NCI-H460 (cell line): ENCODE measurements at regions not wholly inside any gene's neighbourhood (a gene's known extent, or its start where the extent isn't known, plus 50 kb on each side); places are given as distances from the start of the nearest gene placed in this dataset.

ENCODE experiments used
- DNase-seq: peaks from one replicate; pipeline ENCODE4 v3.0.0-alpha.2; 2016; ENCODE audit warnings: low read depth; ENCODE audit errors: extremely low read depth

- no peak for DNase-seq
Observed at GRCh38 chr16:64475627-64476351, 646.1 kb downstream of the CDH11 start.

- no peak for DNase-seq
Observed at GRCh38 chr16:64470916-64471315, 650.9 kb downstream of the CDH11 start.

- no peak for DNase-seq
Observed at GRCh38 chr16:64469906-64470702, 651.8 kb downstream of the CDH11 start.

DNA sequence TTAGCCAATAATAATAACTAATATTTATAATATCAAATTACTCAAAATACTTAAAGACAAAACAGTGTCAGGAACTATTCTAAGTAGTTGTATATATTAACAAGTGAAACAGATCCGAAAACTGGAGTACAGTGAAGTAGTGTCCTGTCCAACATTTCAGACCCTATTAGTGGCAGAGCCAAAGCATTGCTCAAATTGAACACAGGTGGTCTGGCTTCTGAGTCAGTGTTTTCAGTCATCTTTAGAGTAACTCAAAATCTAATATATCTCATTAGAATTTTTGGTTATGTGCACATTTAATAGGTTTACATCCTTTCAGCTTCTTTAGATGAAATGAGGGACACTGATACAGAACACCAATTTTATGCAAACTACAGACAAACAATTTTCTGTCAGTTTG, 652.5 kb downstream of the CDH11 start:
- no peak for DNase-seq

DNA sequence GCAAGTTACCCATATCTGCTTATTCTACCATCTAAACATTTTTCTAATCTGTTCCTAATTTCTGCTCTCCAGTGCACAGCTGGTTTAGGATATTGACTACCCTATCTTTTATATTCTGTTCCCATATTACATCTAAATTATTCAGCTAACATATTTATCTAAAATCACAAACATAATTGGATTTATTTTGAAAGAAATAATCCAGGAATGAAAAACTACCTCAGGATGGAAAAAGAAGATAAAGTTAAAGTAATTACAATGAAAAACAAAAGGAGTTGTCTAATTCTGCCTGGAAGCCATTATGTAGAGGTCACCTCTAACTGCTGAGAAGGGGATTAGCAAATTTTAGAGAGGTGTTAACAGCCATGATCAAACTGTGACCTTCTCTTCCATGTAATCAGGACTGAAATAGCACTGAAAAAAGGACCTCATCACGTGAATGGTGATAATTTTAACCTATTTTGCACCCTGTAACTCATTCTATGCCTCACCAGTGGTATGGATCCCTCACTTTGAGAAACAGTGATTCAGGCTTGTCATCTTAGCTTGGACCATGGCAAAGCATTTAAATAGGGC, 653.3 kb downstream of the CDH11 start:
- no peak for DNase-seq

- DNase-seq = no peak
Observed at GRCh38 chr16:64459821-64460220, 662.0 kb downstream of the CDH11 start.

- DNase-seq = no peak
Observed at GRCh38 chr16:64459402-64459801, 662.5 kb downstream of the CDH11 start.

GRCh38 chr16:64455275-64455674, 666.6 kb downstream of the CDH11 start:
- peak; percentile 16 for DNase-seq

GRCh38 chr16:64453646-64454045, 668.2 kb downstream of the CDH11 start:
- DNase-seq = no peak

DNA sequence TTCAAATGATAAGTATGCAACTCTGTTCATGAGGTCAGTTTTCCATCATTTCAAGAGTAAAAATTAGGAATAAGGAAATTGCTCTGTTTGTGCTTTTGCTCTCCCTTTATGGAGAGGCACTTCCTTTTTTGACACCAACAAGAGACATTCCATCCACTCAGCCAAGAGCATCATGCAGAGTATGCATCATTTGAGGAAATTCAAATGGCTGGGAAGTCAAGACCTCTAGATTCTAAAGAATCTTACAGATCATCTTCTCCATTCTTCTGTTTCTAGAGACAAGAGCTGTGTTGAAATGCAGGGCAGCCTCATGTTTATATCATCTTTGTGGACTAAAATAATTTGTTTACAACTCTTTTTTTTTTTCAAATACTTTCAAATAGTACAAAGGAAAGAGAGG, 669.4 kb downstream of the CDH11 start:
- no peak for DNase-seq

- DNase-seq = no peak
Observed at GRCh38 chr16:64450177-64450576, 671.7 kb downstream of the CDH11 start.

- no peak for DNase-seq
Observed at GRCh38 chr16:64449506-64449905, 672.4 kb downstream of the CDH11 start.

- no peak for DNase-seq
Observed at GRCh38 chr16:64445649-64446048, 676.2 kb downstream of the CDH11 start.

GRCh38 chr16:64445245-64445644, 676.6 kb downstream of the CDH11 start:
- DNase-seq = no peak

- DNase-seq = peak; percentile 49
Observed at GRCh38 chr16:64440421-64440831, 681.4 kb downstream of the CDH11 start.

DNA sequence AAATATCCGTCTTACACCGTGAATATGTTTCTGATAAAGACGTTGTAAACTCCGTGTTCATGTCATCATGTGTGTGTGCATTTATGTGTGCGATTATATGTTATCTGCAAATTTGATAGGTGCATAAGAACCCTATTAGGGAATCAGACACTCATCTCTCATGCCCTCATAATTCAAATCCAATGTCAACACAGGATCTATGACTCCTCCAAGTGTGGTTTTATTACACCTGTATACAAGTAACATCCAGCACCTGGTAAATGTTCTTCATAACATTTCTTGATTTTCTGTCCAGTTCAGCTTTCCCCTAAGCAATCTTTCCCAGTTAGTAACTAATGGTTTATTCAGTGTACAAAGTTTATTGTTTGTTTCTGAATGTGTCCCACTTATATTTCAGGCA, 681.9 kb downstream of the CDH11 start:
- no peak for DNase-seq

- DNase-seq = no peak
Observed at GRCh38 chr16:64437706-64438324, 684.0 kb downstream of the CDH11 start.

- DNase-seq = no peak
Observed at GRCh38 chr16:64434526-64435069, 687.3 kb downstream of the CDH11 start.

- DNase-seq = no peak
Observed at GRCh38 chr16:64428463-64429113, 693.3 kb downstream of the CDH11 start.

DNA sequence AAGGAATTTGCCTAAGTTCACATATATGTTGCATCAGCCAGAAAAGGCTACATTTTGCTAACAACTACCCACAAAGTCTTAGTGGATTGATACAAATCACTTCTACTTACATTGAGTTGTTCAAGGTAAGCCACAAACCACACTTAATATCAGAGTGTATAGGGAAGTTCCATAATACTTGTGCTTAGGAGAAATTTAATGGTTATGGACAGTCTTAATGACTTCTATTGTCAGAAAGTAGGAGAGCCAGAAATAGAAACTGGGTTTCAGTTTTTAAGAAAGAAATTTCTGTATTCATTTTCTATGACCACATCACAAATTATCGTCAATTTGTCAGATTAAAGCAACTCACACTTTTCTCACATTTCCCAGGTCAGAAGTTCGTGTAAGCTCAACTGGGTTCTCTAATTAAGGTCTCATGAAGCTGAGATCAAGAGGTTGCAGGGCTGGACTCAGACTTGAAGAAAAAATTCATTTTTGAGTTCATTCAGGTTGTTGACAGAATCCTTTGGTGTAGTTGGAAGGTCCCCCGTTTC, 695.7 kb downstream of the CDH11 start:
- no peak for DNase-seq
